WTC11 (cell line): ENCODE measurements at regions not wholly inside any gene's neighbourhood (a gene's known extent, or its start where the extent isn't known, plus 50 kb on each side); places are given as distances from the start of the nearest gene placed in this dataset.

ENCODE experiments used
- CREM ChIP-seq: sonication (generic); formaldehyde crosslinking; IDR thresholded peaks from 2 replicates; pipeline ENCODE4 v1.8.1; 2022; ENCODE audit warnings: mild to moderate bottlenecking, missing genetic modification reagents, moderate library complexity
- CTCF ChIP-seq: fragments of 200-600 bp; IDR thresholded peaks from 2 replicates; pipeline ENCODE4 v1.8.0; 2022; ENCODE audit warnings: antibody characterized with exemption
- E2F4 ChIP-seq: sonication (generic); formaldehyde crosslinking; IDR thresholded peaks from 2 replicates; pipeline ENCODE4 v1.8.1; 2022; ENCODE audit warnings: low read depth, mild to moderate bottlenecking, moderate library complexity, missing genetic modification reagents, borderline replicate concordance
- ELF4 ChIP-seq: sonication (generic); formaldehyde crosslinking; IDR thresholded peaks from 2 replicates; pipeline ENCODE4 v1.8.1; 2022; ENCODE audit warnings: low read depth, mild to moderate bottlenecking, moderate library complexity, missing genetic modification reagents
- ERG ChIP-seq: fragments of 250-450 bp; sonication (Bioruptor Pico); IDR thresholded peaks from 2 replicates; pipeline ENCODE4 v1.8.0; 2021; ENCODE audit warnings: mild to moderate bottlenecking
- NFE2L1 ChIP-seq: sonication (generic); formaldehyde crosslinking; IDR thresholded peaks from 2 replicates; pipeline ENCODE4 v1.8.1; 2023; ENCODE audit warnings: missing genetic modification reagents
- NR3C1 ChIP-seq: sonication (generic); formaldehyde crosslinking; conservative IDR thresholded peaks from 2 replicates; pipeline ENCODE4 v1.8.1; 2023; ENCODE audit warnings: low read depth, mild to moderate bottlenecking, missing genetic modification reagents
- PRRX2 ChIP-seq: fragments of 250-450 bp; sonication (Bioruptor Pico); IDR thresholded peaks from 2 replicates; pipeline ENCODE4 v1.8.0; 2021; ENCODE audit warnings: mild to moderate bottlenecking
- RELA ChIP-seq: sonication (generic); formaldehyde crosslinking; IDR thresholded peaks from 2 replicates; pipeline ENCODE4 v1.8.1; 2022; ENCODE audit warnings: missing genetic modification reagents, mild to moderate bottlenecking, borderline replicate concordance
- ZBTB21 ChIP-seq: sonication (generic); formaldehyde crosslinking; IDR thresholded peaks from 2 replicates; pipeline ENCODE4 v1.8.1; 2023; ENCODE audit warnings: mild to moderate bottlenecking, missing genetic modification reagents, borderline replicate concordance
- ZNF138 ChIP-seq: sonication (generic); formaldehyde crosslinking; conservative IDR thresholded peaks from 2 replicates; pipeline ENCODE4 v1.8.1; 2022; ENCODE audit warnings: mild to moderate bottlenecking, moderate library complexity, missing genetic modification reagents
- ZNF512 ChIP-seq: sonication (generic); formaldehyde crosslinking; IDR thresholded peaks from 2 replicates; pipeline ENCODE4 v1.8.1; 2022; ENCODE audit warnings: missing genetic modification reagents, borderline replicate concordance
- ZNF532 ChIP-seq: fragments of 250-450 bp; sonication (Bioruptor Pico); IDR thresholded peaks from 2 replicates; pipeline ENCODE4 v1.9.0; 2021; ENCODE audit warnings: mild to moderate bottlenecking, borderline replicate concordance

- TF ChIP-seq ZBTB21 (CRISPR knock-in tag) (no peak), ELF4 (CRISPR knock-in tag) (no peak), RELA (CRISPR knock-in tag) (no peak), CTCF (no peak), PRRX2 (CRISPR knock-in tag) (no peak), ZNF138 (CRISPR knock-in tag) (no peak), ZNF512 (no peak), CREM (no peak), ERG (CRISPR knock-in tag) (no peak), NR3C1 (CRISPR knock-in tag) (no peak), ZNF532 (CRISPR knock-in tag) (no peak), NFE2L1 (CRISPR knock-in tag) (no peak), E2F4 (CRISPR knock-in tag) (no peak)
Measured at GRCh38 chr12:102642199-102642598, 161.8 kb upstream of the IGF1 start.
